ENCODE measurements at regions not wholly inside any gene's neighbourhood (a gene's known extent, or its start where the extent isn't known, plus 50 kb on each side); places are given as distances from the start of the nearest gene placed in this dataset.

- TF ChIP-seq POLR2AphosphoS5 (IDR thresholded peaks at IDR 0.05; ENCODE audit: low read depth) (no peak), CTCF (conservative IDR thresholded peaks at IDR 0.05; ENCODE audit: low read depth in 2 of 2) (no peak), JUNB (IDR thresholded peaks at IDR 0.05; ENCODE audit: unreplicated experiment) (no peak), REST (IDR thresholded peaks at IDR 0.05; ENCODE audit: unreplicated experiment) (no peak), EZH2 (IDR thresholded peaks at IDR 0.05; ENCODE audit: low read depth, unreplicated experiment) (no peak), EZH2phosphoT487 (IDR thresholded peaks at IDR 0.05; ENCODE audit: unreplicated experiment) (no peak), CREB1 (CRISPR knock-in tag; IDR thresholded peaks at IDR 0.05; ENCODE audit: low read depth) (no peak), ZNF462 (CRISPR knock-in tag; IDR thresholded peaks at IDR 0.05) (no peak), ZNF331 (CRISPR knock-in tag; IDR thresholded peaks at IDR 0.05; ENCODE audit: low read depth) (no peak), STAT1 (IDR thresholded peaks at IDR 0.05; ENCODE audit: unreplicated experiment) (no peak), ETS1 (IDR thresholded peaks at IDR 0.05) (no peak)
Observed at GRCh38 chr18:45291621-45292615, 323.4 kb upstream of the SLC14A2 start.
